Occipital lobe (tissue), 1 donor: ENCODE measurements at regions not wholly inside any gene's neighbourhood (a gene's known extent, or its start where the extent isn't known, plus 50 kb on each side); places are given as distances from the start of the nearest gene placed in this dataset.
A peak's percentile ranks its signal among the peaks of the same experiment; 100 is the strongest.
"Not testable (repeated sequence)": the region's sequence is repeated elsewhere in the genome, so short reads cannot be mapped to it uniquely, and the experiment has no call there.

Source experiments
- DNase-seq: peaks from one replicate; lab custom pipeline; 2025; lab: John Stamatoyannopoulos, UW

DNA sequence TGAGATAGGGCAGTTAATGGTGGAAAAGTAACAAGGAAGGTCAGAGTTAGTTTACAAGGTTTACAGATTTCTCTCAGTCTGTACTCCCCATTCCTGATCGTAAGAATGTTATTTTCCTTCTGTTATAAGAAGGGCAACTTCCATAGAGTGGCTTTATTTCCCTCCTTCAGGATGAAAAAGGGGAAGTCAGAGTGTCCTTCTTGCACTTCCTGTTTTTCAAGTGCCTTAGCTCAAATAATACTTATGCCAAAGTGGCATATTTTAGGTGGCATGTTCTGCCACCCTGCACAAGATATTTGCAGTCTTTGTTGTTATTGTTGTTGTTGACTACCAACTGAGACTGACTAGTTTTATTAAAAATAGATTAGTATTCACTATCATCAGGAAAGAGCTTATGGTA lies 730.7 kb upstream of the ADGRL4 start:
- DNase-seq, result no peak

- DNase-seq, result no peak
Measured at GRCh38 chr1:79732950-79733349, 726.4 kb upstream of the ADGRL4 start.

DNA sequence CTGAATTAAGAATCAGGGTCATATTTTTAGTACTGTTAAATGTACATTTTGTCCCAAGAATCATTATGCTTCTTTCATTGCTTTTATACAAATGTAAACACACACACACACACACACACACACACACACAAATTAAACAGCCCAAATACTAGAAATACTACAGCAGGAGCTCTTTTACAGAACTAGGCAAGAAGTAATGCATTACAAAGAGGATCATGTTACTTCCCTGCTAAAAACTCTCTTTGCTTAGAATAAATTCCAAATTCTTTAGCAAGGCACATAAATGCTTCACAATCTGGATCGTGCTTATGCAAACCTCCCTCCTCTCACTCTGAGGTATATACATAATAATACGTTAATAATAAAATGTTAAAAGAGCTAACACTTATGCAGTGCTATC lies 720.4 kb upstream of the ADGRL4 start:
- DNase-seq, result no peak

- peak; percentile 19 for DNase-seq
Measured at GRCh38 chr1:79726321-79726720, 719.8 kb upstream of the ADGRL4 start.

DNA sequence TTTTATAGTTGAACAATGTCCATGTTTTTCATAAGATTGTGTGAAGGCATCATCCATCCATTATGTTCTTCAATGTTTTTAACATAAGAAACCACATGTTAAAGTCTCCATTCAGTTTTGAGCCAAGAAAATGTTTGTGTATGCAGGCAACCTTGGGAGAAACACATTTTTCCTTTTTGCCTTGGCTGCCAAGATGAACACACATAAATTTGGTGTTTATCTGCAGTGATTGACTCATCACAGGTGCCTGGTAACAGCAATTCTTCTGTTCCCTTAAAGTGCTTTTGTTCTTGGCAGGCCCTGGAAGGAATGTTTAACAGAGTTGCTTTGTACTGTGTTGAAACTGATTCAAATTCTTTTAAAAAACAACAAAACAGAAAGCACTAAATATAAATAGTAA lies 709.9 kb upstream of the ADGRL4 start:
- DNase-seq, result peak; percentile 2

GRCh38 chr1:79714664-79715063 lies 708.1 kb upstream of the ADGRL4 start:
- DNase-seq, result no peak

- DNase-seq, result no peak
Measured at GRCh38 chr1:79711001-79711431, 704.5 kb upstream of the ADGRL4 start.

- DNase-seq, result no peak
Measured at GRCh38 chr1:79708646-79709265, 702.2 kb upstream of the ADGRL4 start.

DNA sequence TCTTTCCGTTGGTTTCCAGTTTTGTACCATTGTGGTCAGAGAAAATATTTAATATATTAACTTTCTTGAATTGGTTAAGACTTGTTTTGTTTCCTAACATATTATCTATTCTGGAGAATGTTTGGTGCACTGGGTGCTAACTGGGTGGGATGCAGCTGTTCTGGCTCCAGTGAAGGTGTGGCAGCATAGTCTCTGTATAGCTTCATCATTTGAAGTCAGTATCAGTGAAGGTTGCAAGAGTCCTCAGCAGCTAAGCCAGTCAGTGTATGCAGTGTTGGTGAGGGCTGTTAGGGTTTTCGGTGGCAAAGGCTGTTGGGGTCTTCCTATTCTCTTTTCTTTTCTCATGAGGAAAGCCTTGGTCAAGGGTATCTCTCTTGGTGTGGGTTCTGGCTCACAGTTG lies 698.7 kb upstream of the ADGRL4 start:
- no peak for DNase-seq

- DNase-seq, result no peak
Measured at GRCh38 chr1:79704067-79704466, 697.5 kb upstream of the ADGRL4 start.

GRCh38 chr1:79702336-79702999 lies 695.9 kb upstream of the ADGRL4 start:
- not testable (repeated sequence) for DNase-seq

- DNase-seq, result no peak
Measured at GRCh38 chr1:79695138-79695537, 688.6 kb upstream of the ADGRL4 start.

DNA sequence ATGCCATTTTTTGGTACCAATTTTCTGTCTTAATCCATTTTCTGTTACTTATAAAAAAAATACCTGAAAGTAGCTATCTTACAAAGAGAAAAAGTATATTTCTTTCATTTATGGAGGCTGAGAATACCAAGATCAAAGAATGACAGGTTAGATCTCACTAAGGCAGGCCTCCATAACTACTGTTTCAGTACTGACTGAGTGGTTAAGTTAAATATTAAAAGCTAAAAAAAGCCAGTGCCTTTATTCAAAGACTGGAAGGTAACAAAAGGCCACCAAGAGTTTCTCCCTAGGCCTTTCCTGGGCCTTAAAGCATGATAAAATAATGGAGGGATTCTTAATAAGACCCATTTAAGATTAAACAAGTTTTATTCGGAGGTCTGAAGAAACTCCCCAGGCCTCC lies 687.7 kb upstream of the ADGRL4 start:
- DNase-seq, result no peak

DNA sequence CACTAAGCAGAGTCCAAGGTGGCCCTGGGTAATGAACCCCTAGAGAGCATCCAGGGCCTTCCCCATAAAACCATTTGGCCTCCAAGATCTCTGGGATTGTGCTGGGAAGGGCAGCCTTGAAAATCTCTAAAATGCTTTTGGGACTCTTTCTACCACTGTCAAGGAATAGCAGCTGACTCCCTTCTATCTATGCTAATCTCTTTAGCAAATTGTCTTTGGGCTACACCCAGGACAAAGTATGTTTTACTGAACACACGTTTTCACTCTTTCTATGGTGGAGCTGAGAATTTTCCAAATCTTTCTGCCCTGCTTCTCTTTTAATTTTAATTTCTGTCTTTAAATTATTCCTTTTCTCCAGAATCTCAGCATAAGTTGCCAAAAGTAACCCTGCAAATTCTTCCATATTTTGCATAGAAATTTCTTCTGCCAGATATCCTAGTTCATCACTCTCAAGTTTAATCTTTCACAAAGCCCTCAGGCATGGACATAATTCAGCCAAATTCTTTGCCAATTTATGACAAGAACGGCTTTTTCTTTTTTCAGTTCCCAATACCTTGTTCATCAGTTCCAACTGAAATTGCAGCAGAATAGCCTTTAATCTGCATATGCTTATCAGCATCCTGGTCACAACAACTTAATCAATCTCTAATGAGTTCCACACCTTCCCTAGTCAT lies 687.0 kb upstream of the ADGRL4 start:
- DNase-seq, result no peak

DNA sequence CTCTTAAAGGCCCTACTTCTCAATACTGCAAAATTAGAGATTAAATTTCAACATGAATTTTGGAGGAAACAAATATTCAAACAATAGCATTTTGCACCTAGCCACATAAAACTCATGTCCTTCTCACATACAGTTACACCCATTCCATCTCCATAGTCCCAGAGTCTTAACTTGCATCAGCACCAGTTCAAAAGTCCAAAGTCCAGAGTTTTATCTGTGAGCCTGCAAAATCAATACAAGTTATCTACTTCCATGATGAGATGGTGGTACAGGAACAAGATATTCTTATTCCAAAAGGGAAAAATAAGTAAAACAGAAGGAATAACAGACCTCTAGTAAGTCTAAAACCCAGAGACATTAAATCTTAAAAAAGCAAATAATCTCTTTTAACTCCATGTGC lies 686.0 kb upstream of the ADGRL4 start:
- no peak for DNase-seq

DNA sequence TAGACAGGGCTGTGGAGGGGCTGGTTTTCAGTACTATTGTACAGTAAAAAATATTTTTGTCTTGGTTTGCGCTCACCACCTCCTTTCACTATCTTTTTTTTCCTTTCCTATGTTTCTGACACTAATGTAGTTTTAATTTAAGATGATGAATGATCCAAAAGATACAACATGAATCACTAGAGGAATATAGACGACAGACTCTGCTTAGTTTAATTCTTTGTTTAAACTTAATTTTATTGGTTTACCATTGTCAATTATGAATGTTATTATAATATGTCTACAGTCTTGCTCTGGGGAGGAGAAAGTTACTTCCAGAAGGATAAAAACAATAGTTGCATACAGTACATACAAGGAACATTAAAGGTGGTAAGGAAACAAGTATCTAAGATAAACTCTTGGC lies 682.4 kb upstream of the ADGRL4 start:
- DNase-seq, result no peak

DNA sequence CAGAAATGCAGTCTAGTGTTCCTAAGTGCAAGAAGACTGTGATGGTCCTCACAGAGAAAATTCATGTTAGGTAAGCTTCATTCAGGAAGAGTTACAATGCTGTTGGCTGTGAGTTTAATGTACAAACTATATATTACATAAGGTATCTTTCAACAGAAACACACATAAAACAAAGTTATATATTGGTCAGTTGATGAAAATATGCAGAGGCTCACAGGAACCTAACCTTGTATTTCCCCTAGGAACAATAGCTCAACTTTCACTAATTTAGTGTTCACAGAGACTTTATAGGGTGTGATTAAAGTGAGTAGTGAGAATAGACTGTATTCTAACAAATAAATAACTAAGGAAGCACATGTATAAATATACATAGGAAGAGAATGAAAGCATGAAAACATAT lies 676.9 kb upstream of the ADGRL4 start:
- no peak for DNase-seq

- DNase-seq, result no peak
Measured at GRCh38 chr1:79682478-79682877, 675.9 kb upstream of the ADGRL4 start.

DNA sequence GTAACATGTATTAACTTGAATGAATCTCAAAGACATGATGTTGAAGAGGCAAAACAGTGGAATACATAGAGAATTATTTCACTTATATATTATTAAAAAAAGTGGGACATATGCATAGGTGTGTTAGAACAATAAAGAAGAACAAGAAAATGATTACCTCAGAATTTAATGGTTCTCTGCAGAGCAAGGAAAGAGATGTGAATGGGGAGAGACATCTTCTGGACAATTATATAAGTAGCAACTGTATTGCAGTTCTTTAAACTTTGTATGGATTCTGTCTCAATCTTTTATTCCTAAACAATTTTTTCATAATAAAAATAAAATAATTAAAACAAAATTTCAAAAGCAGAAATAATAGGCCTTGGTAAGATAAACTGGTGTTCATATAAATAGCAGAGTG lies 674.9 kb upstream of the ADGRL4 start:
- DNase-seq, result no peak

- no peak for DNase-seq
Measured at GRCh38 chr1:79679916-79680315, 673.4 kb upstream of the ADGRL4 start.

DNA sequence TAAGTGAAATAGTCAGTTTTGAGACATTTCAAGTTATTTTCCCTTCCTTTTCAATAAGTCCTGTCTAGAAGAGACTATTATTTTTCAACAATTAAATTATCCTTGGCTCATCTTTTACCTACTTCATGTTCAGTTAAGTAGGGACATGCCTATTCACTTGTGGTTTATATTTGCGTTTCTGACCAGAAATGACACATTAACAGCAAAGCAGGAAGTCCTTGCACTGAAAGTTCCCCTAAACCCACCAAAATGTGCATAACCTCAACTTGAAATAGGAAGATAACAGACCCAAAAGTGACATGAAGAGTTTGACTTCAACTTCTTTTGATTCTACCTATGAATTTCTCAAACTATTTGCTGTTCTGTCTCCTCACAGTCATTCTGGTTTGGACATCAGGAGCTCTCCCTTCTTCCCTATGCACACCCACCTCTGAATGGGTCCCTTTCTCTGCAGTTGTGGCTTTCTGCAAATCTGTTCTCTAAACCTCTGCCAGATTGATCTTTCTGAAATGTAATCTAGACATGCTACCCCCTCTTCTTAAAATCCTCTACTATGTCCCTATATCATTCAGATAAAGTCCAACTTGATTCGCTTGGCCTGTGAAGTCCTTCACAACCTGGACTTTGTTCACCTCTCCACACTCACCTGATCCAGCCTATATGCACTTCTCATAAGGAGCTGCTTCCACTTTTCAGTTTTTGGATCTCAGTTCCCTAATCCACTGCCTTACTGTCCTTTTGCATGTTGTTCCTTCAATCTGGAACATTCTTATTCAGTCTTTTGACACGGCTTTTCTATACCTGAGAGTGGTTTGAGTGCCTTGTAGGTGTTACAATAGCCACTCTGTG lies 661.5 kb upstream of the ADGRL4 start:
- no peak for DNase-seq

GRCh38 chr1:79667166-79667565 lies 660.6 kb upstream of the ADGRL4 start:
- no peak for DNase-seq
